ENCODE measurements at regions not wholly inside any gene's neighbourhood (a gene's known extent, or its start where the extent isn't known, plus 50 kb on each side); places are given as distances from the start of the nearest gene placed in this dataset.

DNA sequence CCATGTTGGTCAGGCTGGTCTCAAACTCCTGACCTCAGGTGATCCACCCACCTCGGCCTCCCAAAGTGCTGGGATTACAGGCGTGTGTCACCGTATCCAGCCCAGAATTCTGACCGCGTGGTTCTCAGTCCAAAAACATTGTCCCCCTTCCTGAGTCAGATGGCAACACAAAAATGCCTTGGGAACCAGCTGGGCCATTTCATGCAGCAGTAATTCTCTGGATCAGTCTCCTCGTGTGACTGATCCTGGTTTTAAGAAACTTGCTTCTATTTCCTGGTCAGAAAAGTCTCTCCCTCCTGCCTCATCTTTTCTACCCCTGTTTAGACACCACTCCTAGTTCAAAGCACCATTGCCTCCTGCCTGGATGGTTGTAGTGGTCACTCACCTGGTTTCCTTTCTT lies 60.9 kb upstream of the USP29 start:
- peaks cover 0 to 26% of the 10 kb centered on the region in 2 experiments; a peak in 2 of 4 replicates for H3K9me3 ChIP-seq (ENCODE audit: control insufficient read depth in 1 of 2, insufficient read depth in 1 of 2, low read depth in 1 of 2, low read length in 2 of 2)
- no peaks in the 10 kb centered on the region for H4K20me1 ChIP-seq (ENCODE audit: insufficient read depth)
- no peak for ATAC-seq
- POLR2A ChIA-PET: no interaction called here
- no peak overlapping the region for H2AFZ ChIP-seq (ENCODE audit: low read depth, low read length, poor library complexity, severe bottlenecking)
- no TSS peak for BruUV-seq (replicated peaks)
- H3K9me2 ChIP-seq (ENCODE audit: insufficient read depth): no peaks in the 10 kb centered on the region
- no peak for TF ChIP-seq MAX (IDR thresholded peaks at IDR 0.05)
- TF ChIP-seq, protein P1, sequence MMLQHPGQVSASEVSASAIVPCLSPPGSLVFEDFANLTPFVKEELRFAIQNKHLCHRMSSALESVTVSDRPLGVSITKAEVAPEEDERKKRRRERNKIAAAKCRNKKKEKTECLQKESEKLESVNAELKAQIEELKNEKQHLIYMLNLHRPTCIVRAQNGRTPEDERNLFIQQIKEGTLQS (IDR thresholded peaks at IDR 0.05): no peak
- no peak for TF ChIP-seq SIN3A (IDR thresholded peaks at IDR 0.05; ENCODE audit: low read depth)
- TF ChIP-seq EZH2phosphoT487 (IDR thresholded peaks at IDR 0.05; ENCODE audit: borderline replicate concordance): no peak
- no peak for TF ChIP-seq JUND (IDR thresholded peaks at IDR 0.05)
- TF ChIP-seq, protein P2, sequence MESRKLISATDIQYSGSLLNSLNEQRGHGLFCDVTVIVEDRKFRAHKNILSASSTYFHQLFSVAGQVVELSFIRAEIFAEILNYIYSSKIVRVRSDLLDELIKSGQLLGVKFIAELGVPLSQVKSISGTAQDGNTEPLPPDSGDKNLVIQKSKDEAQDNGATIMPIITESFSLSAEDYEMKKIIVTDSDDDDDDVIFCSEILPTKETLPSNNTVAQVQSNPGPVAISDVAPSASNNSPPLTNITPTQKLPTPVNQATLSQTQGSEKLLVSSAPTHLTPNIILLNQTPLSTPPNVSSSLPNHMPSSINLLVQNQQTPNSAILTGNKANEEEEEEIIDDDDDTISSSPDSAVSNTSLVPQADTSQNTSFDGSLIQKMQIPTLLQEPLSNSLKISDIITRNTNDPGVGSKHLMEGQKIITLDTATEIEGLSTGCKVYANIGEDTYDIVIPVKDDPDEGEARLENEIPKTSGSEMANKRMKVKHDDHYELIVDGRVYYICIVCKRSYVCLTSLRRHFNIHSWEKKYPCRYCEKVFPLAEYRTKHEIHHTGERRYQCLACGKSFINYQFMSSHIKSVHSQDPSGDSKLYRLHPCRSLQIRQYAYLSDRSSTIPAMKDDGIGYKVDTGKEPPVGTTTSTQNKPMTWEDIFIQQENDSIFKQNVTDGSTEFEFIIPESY (IDR thresholded peaks at IDR 0.05; ENCODE audit: extremely low read depth, insufficient replicate concordance, low read length): no peak
- no peak for TF ChIP-seq RAD21 (IDR thresholded peaks at IDR 0.05; ENCODE audit: low read depth)
- no peak for TF ChIP-seq POLR2AphosphoS5 (IDR thresholded peaks at IDR 0.05; ENCODE audit: low read depth, low read length)
- RAD21 ChIA-PET (ENCODE audit: low non-redundant PET in 1 of 2, low total read pairs in 2 of 2, uncharacterized antibody in 2 of 2, unreplicated experiment in 2 of 2): no interaction called here
- no peaks in the 10 kb centered on the region for H3K36me3 ChIP-seq (ENCODE audit: control insufficient read depth in 1 of 2, insufficient read depth in 2 of 2, low read length in 2 of 2)
- H3K27ac ChIP-seq (ENCODE audit: low read depth, low read length): no peak overlapping the region
- H3K27me3 ChIP-seq (ENCODE audit: insufficient read depth, low read length): no peaks in the 10 kb centered on the region
- CTCF ChIA-PET: no interaction called here
- DNase-seq (ENCODE audit: low read depth, low spot score): no peak
- no peaks in the 10 kb centered on the region for H3K4me1 ChIP-seq (ENCODE audit: control insufficient read depth in 1 of 2, insufficient read depth in 2 of 2, low read length in 2 of 2)
- no peak overlapping the region for H3K4me3 ChIP-seq (replicated peaks in 1 of 2; ENCODE audit: low read depth in 1 of 2, low read length in 2 of 2)
- H3K4me2 ChIP-seq (ENCODE audit: low read length): no peak overlapping the region
- no peaks in the 10 kb centered on the region for H3K79me2 ChIP-seq (ENCODE audit: insufficient read depth, low read length)
- no peak overlapping the region for H3K9ac ChIP-seq (ENCODE audit: low read length)
- intact Hi-C loops (cut with micrococcal nuclease): no loop called here

DNA sequence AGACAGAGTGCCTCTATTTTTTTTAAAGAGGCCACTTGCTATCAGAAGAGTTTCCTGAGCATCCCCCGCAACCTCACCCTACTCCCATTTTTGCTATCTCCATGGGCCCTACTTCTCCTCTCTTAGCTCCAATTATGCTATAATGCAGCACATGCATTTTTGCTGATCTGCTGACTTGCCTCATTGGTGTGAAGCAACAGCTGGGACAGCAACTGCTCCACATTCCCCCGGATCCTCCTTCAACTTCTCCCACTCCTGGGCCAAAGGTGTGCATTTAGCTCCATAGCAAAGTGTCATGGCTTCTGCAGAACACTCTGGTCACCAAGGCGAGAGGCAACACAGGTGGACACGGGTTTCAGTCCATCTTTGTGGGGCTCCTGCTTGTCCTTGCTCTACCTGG lies 56.7 kb upstream of the USP29 start:
- H3K9me3 ChIP-seq (ENCODE audit: control insufficient read depth in 1 of 2, insufficient read depth in 1 of 2, low read depth in 1 of 2, low read length in 2 of 2): peaks cover 0 to 9% of the 10 kb centered on the region in 2 experiments; a peak in 2 of 4 replicates
- H3K27ac ChIP-seq (ENCODE audit: low read depth, low read length): no peak overlapping the region
- no peaks in the 10 kb centered on the region for H3K36me3 ChIP-seq (ENCODE audit: control insufficient read depth in 1 of 2, insufficient read depth in 2 of 2, low read length in 2 of 2)
- no peak overlapping the region for H3K9ac ChIP-seq (ENCODE audit: low read length)
- ATAC-seq (no peak), DNase-seq (ENCODE audit: low read depth, low spot score) (no peak)
- no peaks in the 10 kb centered on the region for H3K79me2 ChIP-seq (ENCODE audit: insufficient read depth, low read length)
- intact Hi-C loops (cut with micrococcal nuclease): no loop called here
- H3K4me1 ChIP-seq (ENCODE audit: control insufficient read depth in 1 of 2, insufficient read depth in 2 of 2, low read length in 2 of 2): no peaks in the 10 kb centered on the region
- ChIA-PET RAD21 (ENCODE audit: low non-redundant PET in 1 of 2, low total read pairs in 2 of 2, uncharacterized antibody in 2 of 2, unreplicated experiment in 2 of 2) (no interaction called here), CTCF (no interaction called here), POLR2A (no interaction called here)
- H4K20me1 ChIP-seq (ENCODE audit: insufficient read depth): no peaks in the 10 kb centered on the region
- H3K9me2 ChIP-seq (ENCODE audit: insufficient read depth): no peaks in the 10 kb centered on the region
- no TSS peak for BruUV-seq (replicated peaks)
- no peak overlapping the region for H3K4me2 ChIP-seq (ENCODE audit: low read length)
- H3K27me3 ChIP-seq (ENCODE audit: insufficient read depth, low read length): no peaks in the 10 kb centered on the region
- H3K4me3 ChIP-seq (replicated peaks in 1 of 2; ENCODE audit: low read depth in 1 of 2, low read length in 2 of 2): no peak overlapping the region
- no peak overlapping the region for H2AFZ ChIP-seq (ENCODE audit: low read depth, low read length, poor library complexity, severe bottlenecking)
- TF ChIP-seq FOSL1 (IDR thresholded peaks at IDR 0.05; ENCODE audit: low read depth): no peak
- TF ChIP-seq SIN3A (IDR thresholded peaks at IDR 0.05; ENCODE audit: low read depth): no peak
- no peak for TF ChIP-seq EGR1 (IDR thresholded peaks at IDR 0.05; ENCODE audit: low read depth)
- TF ChIP-seq TCF7L2 (IDR thresholded peaks at IDR 0.05; ENCODE audit: borderline replicate concordance, extremely low read depth, insufficient read depth, insufficient read length): no peak
- TF ChIP-seq EZH2phosphoT487 (IDR thresholded peaks at IDR 0.05; ENCODE audit: borderline replicate concordance): no peak
- no peak for TF ChIP-seq JUND (IDR thresholded peaks at IDR 0.05)
- TF ChIP-seq, protein P3, sequence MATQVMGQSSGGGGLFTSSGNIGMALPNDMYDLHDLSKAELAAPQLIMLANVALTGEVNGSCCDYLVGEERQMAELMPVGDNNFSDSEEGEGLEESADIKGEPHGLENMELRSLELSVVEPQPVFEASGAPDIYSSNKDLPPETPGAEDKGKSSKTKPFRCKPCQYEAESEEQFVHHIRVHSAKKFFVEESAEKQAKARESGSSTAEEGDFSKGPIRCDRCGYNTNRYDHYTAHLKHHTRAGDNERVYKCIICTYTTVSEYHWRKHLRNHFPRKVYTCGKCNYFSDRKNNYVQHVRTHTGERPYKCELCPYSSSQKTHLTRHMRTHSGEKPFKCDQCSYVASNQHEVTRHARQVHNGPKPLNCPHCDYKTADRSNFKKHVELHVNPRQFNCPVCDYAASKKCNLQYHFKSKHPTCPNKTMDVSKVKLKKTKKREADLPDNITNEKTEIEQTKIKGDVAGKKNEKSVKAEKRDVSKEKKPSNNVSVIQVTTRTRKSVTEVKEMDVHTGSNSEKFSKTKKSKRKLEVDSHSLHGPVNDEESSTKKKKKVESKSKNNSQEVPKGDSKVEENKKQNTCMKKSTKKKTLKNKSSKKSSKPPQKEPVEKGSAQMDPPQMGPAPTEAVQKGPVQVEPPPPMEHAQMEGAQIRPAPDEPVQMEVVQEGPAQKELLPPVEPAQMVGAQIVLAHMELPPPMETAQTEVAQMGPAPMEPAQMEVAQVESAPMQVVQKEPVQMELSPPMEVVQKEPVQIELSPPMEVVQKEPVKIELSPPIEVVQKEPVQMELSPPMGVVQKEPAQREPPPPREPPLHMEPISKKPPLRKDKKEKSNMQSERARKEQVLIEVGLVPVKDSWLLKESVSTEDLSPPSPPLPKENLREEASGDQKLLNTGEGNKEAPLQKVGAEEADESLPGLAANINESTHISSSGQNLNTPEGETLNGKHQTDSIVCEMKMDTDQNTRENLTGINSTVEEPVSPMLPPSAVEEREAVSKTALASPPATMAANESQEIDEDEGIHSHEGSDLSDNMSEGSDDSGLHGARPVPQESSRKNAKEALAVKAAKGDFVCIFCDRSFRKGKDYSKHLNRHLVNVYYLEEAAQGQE (IDR thresholded peaks at IDR 0.05; ENCODE audit: low read depth): no peak
- TF ChIP-seq ELF1 (IDR thresholded peaks at IDR 0.05; ENCODE audit: borderline replicate concordance, low read depth): no peak
- no peak for TF ChIP-seq SRF (IDR thresholded peaks at IDR 0.05; ENCODE audit: low read depth)
